ENCODE measurements at regions not wholly inside any gene's neighbourhood (a gene's known extent, or its start where the extent isn't known, plus 50 kb on each side); places are given as distances from the start of the nearest gene placed in this dataset.

DNA sequence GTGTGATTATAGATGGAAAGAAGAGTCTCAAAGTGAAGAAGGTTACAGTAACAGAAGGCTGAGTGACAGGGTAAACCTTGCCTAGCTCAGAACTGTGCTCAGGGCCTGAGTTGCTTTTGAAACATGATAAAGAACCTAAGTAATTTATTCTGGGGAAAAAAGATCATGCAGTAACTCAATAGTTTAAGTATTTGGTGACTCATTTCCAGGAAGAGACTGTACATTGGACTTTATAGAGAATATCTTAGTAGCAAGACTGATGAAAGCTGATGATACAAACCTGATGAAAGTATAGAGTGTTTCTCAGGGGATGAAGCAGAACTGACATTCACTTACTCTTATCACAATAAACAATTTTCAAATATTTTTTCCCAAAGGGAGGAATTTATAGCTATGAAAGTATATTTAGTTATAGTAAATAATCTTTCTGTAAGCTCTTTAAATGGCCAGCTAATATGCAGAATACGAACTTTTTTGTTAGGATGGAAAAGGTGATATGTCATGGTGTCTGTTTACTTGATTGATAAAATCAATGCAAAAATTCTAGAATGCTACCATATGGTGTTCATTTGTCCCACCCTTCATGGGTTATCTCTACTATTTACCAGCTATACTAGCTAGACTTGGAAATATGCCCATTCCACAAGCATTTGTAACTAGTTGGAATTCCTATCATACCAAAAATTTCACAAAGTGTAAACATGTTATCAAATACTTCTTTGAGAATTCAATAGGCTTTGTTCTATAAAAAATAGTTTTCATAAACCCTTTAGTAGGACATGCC is 1265.5 kb upstream of the ACVR2A start:
- Histone ChIP-seq H3K27ac (ENCODE audit: low read depth in 1 of 3, low read length in 2 of 3) (no peak overlapping the region), H3K4me1 (ENCODE audit: control insufficient read depth in 3 of 3, insufficient read depth in 2 of 3, low read depth in 1 of 3, low read length in 2 of 3) (no peaks in the 10 kb centered on the region), H3K9me3 (ENCODE audit: control insufficient read depth in 2 of 2, insufficient read depth in 1 of 2, low read depth in 1 of 2, low read length in 1 of 2) (no peaks in the 10 kb centered on the region), H3K27me3 (ENCODE audit: control insufficient read depth in 3 of 3, insufficient read depth in 3 of 3, low read length in 3 of 3) (no peaks in the 10 kb centered on the region), H3K36me3 (ENCODE audit: control insufficient read depth in 3 of 3, insufficient read depth in 2 of 3, low read depth in 1 of 3, low read length in 3 of 3) (no peaks in the 10 kb centered on the region), H3K4me3 (ENCODE audit: low read depth in 1 of 3, low read length in 3 of 3) (no peak overlapping the region)
- DNase-seq (no peak), FAIRE-seq (no peak)
- 69 to 79% (median 79%) methylated on average over 1 of the region's 1 CpG for WGBS, 3 donors

DNA sequence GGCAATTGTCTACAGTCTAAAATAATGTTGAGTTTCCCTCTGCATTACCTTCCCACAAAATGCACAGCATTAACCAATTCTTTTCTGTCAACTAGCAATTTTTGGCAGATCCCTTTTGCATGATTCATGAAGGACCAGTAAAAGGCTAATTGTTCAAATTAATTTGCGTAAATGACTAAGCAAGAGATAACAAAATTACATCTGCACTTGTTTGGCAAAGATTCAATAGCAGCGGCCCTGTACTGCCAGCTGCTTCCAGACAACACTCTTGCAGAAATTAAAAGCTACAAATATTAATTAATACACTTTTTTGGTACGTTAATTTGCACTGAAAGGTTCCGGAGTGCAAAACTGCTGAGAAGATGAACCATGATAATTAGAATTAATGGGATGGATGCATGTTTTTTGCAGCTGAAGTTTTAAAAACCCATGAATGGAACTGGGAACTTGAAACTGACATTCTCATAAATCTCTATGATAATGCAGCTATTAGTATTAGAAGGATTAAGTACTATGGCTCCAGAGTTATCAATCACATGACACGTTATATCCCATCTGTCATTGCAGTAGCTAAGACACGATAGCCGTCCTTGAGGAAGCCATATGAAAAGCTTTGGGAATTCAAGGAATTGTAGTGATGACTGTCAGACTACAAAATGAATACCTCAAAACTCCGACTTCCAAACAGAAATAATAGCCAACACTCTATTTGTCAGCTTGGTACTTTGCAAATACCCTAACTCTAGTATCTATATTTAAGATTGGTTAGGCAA is 1268.3 kb upstream of the ACVR2A start:
- FAIRE-seq, result no peak
- 49 to 56% (median 53%) methylated on average over 8 of the region's 8 CpGs for WGBS, 3 donors
- H3K27ac ChIP-seq (ENCODE audit: low read depth in 1 of 3, low read length in 2 of 3), result no peak overlapping the region

DNA sequence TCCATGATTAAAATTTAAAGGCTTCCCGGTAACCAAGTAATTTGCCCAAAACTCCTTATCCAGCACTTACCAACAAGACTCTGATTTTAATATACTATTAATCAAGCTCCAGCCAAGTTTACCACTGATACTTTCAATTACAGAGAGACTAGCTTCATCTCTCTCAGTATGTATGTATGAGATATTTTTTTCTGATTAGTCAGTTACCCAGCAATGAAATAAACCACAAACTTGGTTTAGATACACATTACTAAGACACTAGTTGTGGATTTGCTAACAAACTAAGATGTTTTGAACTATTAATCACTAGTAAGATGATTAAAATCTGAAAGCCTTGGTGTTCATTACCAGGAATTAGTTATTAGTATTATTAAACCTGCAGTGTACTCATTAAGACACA is 1272.2 kb upstream of the ACVR2A start:
- no peaks in the 10 kb centered on the region for H3K27me3 ChIP-seq (ENCODE audit: control insufficient read depth in 3 of 3, insufficient read depth in 3 of 3, low read length in 3 of 3)

More for the DNA sequence above, 1268.3 kb upstream of the ACVR2A start:
- no peaks in the 10 kb centered on the region for H3K36me3 ChIP-seq (ENCODE audit: control insufficient read depth in 3 of 3, insufficient read depth in 2 of 3, low read depth in 1 of 3, low read length in 3 of 3)
- H3K27me3 ChIP-seq (ENCODE audit: control insufficient read depth in 3 of 3, insufficient read depth in 3 of 3, low read length in 3 of 3), result no peaks in the 10 kb centered on the region
- no peaks in the 10 kb centered on the region for H3K4me1 ChIP-seq (ENCODE audit: control insufficient read depth in 3 of 3, insufficient read depth in 2 of 3, low read depth in 1 of 3, low read length in 2 of 3)
- H3K9me3 ChIP-seq (ENCODE audit: control insufficient read depth in 2 of 2, insufficient read depth in 1 of 2, low read depth in 1 of 2, low read length in 1 of 2), result no peaks in the 10 kb centered on the region
- no peak overlapping the region for H3K4me3 ChIP-seq (ENCODE audit: low read depth in 1 of 3, low read length in 3 of 3)
- no peak for DNase-seq

DNA sequence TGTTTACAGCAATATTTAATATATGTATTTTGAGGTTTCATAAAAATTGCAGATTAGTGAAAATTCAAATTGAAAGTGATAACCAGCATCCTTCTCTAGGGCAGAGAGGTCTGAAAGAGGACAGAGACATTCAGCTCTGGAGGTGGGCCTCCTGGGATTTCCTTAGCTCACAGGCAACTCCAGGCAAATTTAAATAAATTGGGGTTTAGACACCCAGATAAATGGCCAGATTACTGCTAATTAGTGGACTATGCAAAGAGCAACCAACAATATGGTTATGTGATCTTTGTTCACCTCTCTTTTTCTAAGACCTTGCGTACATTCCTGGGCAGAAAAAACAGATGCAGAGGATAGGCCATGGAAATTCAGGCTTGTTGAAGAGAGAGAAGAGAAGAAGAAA is 1282.8 kb upstream of the ACVR2A start:
- 97 to 100% (median 97%) methylated on average over 1 of the region's 1 CpG for WGBS, 3 donors
- no peaks in the 10 kb centered on the region for H3K27me3 ChIP-seq (ENCODE audit: control insufficient read depth in 3 of 3, insufficient read depth in 3 of 3, low read length in 3 of 3)
- no peak overlapping the region for H3K4me3 ChIP-seq (ENCODE audit: low read depth in 1 of 3, low read length in 3 of 3)
- H3K36me3 ChIP-seq (ENCODE audit: control insufficient read depth in 3 of 3, insufficient read depth in 2 of 3, low read depth in 1 of 3, low read length in 3 of 3), result no peaks in the 10 kb centered on the region
- no peak for DNase-seq
- no peak overlapping the region for H3K27ac ChIP-seq (ENCODE audit: low read depth in 1 of 3, low read length in 2 of 3)
- no peak for FAIRE-seq
- no peaks in the 10 kb centered on the region for H3K9me3 ChIP-seq (ENCODE audit: control insufficient read depth in 2 of 2, insufficient read depth in 1 of 2, low read depth in 1 of 2, low read length in 1 of 2)
- no peaks in the 10 kb centered on the region for H3K4me1 ChIP-seq (ENCODE audit: control insufficient read depth in 3 of 3, insufficient read depth in 2 of 3, low read depth in 1 of 3, low read length in 2 of 3)

More for the DNA sequence above, 1272.2 kb upstream of the ACVR2A start:
- Histone ChIP-seq H3K4me3 (ENCODE audit: low read depth in 1 of 3, low read length in 3 of 3) (no peak overlapping the region), H3K27ac (ENCODE audit: low read depth in 1 of 3, low read length in 2 of 3) (no peak overlapping the region), H3K4me1 (ENCODE audit: control insufficient read depth in 3 of 3, insufficient read depth in 2 of 3, low read depth in 1 of 3, low read length in 2 of 3) (no peaks in the 10 kb centered on the region), H3K9me3 (ENCODE audit: control insufficient read depth in 2 of 2, insufficient read depth in 1 of 2, low read depth in 1 of 2, low read length in 1 of 2) (no peaks in the 10 kb centered on the region), H3K36me3 (ENCODE audit: control insufficient read depth in 3 of 3, insufficient read depth in 2 of 3, low read depth in 1 of 3, low read length in 3 of 3) (no peaks in the 10 kb centered on the region)
- 57 to 67% (median 66%) methylated on average over 1 of the region's 1 CpG for WGBS, 3 donors
- no peak for FAIRE-seq
- no peak for DNase-seq

DNA sequence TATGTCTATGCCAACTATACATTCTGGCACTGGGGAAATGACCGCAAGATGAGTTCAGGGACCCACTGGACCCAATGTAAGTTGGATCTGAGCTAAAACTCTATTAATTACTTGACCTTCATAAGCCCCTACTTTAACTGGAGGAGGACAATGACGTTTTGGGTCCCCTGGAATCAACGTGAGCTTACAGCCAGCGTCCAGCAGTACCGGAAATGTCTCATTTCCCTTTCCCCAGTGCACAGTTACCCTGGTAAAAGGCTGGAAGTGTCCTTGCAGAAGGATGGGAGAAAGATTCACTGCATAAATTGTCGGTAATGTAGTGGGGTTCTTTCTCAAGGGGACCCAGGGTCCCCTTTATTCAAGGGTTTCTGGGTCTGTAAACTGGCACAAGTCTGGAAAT is 1297.6 kb upstream of the ACVR2A start:
- Histone ChIP-seq H3K36me3 (ENCODE audit: control insufficient read depth in 3 of 3, insufficient read depth in 2 of 3, low read depth in 1 of 3, low read length in 3 of 3) (no peaks in the 10 kb centered on the region), H3K27me3 (ENCODE audit: control insufficient read depth in 3 of 3, insufficient read depth in 3 of 3, low read length in 3 of 3) (no peaks in the 10 kb centered on the region), H3K9me3 (ENCODE audit: control insufficient read depth in 2 of 2, insufficient read depth in 1 of 2, low read depth in 1 of 2, low read length in 1 of 2) (no peaks in the 10 kb centered on the region), H3K4me1 (ENCODE audit: control insufficient read depth in 3 of 3, insufficient read depth in 2 of 3, low read depth in 1 of 3, low read length in 2 of 3) (no peaks in the 10 kb centered on the region), H3K4me3 (ENCODE audit: low read depth in 1 of 3, low read length in 3 of 3) (no peak overlapping the region), H3K27ac (ENCODE audit: low read depth in 1 of 3, low read length in 2 of 3) (no peak overlapping the region)
- DNase-seq, result no peak
- WGBS, 3 donors, result 80 to 84% (median 83%) methylated on average over 6 of the region's 6 CpGs
- FAIRE-seq, result no peak

GRCh38 chr2:146544701-146545100 is 1300.1 kb upstream of the ACVR2A start:
- H3K4me1 ChIP-seq (ENCODE audit: control insufficient read depth in 3 of 3, insufficient read depth in 2 of 3, low read depth in 1 of 3, low read length in 2 of 3), result no peaks in the 10 kb centered on the region
- no peak for DNase-seq
- H3K9me3 ChIP-seq (ENCODE audit: control insufficient read depth in 2 of 2, insufficient read depth in 1 of 2, low read depth in 1 of 2, low read length in 1 of 2), result no peaks in the 10 kb centered on the region
- no peaks in the 10 kb centered on the region for H3K36me3 ChIP-seq (ENCODE audit: control insufficient read depth in 3 of 3, insufficient read depth in 2 of 3, low read depth in 1 of 3, low read length in 3 of 3)
- FAIRE-seq, result no peak
- no peaks in the 10 kb centered on the region for H3K27me3 ChIP-seq (ENCODE audit: control insufficient read depth in 3 of 3, insufficient read depth in 3 of 3, low read length in 3 of 3)
- WGBS, 3 donors, result 82 to 91% (median 87%) methylated on average over 5 of the region's 5 CpGs
- no peak overlapping the region for H3K27ac ChIP-seq (ENCODE audit: low read depth in 1 of 3, low read length in 2 of 3)
- no peak overlapping the region for H3K4me3 ChIP-seq (ENCODE audit: low read depth in 1 of 3, low read length in 3 of 3)

GRCh38 chr2:146541896-146542295 is 1302.9 kb upstream of the ACVR2A start:
- Histone ChIP-seq H3K27ac (ENCODE audit: low read depth in 1 of 3, low read length in 2 of 3) (no peak overlapping the region), H3K4me3 (ENCODE audit: low read depth in 1 of 3, low read length in 3 of 3) (no peak overlapping the region), H3K4me1 (ENCODE audit: control insufficient read depth in 3 of 3, insufficient read depth in 2 of 3, low read depth in 1 of 3, low read length in 2 of 3) (no peaks in the 10 kb centered on the region), H3K27me3 (ENCODE audit: control insufficient read depth in 3 of 3, insufficient read depth in 3 of 3, low read length in 3 of 3) (no peaks in the 10 kb centered on the region), H3K36me3 (ENCODE audit: control insufficient read depth in 3 of 3, insufficient read depth in 2 of 3, low read depth in 1 of 3, low read length in 3 of 3) (no peaks in the 10 kb centered on the region), H3K9me3 (ENCODE audit: control insufficient read depth in 2 of 2, insufficient read depth in 1 of 2, low read depth in 1 of 2, low read length in 1 of 2) (no peaks in the 10 kb centered on the region)
- no peak for DNase-seq
- 55 to 77% (median 68%) methylated on average over 1 of the region's 1 CpG for WGBS, 3 donors
- FAIRE-seq, result no peak

DNA sequence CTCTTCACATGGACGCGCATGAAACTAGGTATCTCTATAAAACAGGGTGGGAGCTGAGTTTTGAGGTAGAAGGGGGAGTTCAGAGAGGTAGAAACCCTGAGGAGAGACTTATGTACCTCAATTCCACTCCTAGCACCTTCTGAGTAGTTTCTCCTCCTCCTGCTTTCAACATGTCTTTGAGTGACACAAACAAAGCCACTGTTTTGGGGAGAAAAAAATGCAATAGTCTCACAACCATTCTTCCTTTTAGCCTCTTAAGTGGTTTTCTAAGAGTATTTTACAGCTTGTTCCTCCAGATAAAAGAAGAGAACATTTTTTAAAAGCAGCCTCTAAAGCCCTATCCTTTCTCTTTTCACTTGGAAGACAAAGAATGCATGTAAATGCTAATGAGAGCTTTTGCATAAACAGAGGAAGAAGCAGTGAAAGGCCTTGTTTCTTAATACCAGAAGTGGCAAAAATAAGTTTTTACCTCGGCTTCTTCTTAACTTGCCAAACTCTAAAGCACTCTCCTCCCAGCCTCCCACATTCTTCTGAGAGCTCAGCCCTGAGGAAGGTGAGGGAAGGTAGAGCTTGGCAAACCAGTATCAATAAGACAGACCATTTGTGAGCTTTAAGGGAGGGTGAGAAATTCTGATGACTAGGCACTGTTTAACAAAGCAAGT is 1304.4 kb upstream of the ACVR2A start:
- WGBS, 3 donors, result 68 to 84% (median 80%) methylated on average over 3 of the region's 3 CpGs
- DNase-seq, result no peak
- FAIRE-seq, result no peak
- Histone ChIP-seq H3K36me3 (ENCODE audit: control insufficient read depth in 3 of 3, insufficient read depth in 2 of 3, low read depth in 1 of 3, low read length in 3 of 3) (no peaks in the 10 kb centered on the region), H3K27ac (ENCODE audit: low read depth in 1 of 3, low read length in 2 of 3) (no peak overlapping the region), H3K27me3 (ENCODE audit: control insufficient read depth in 3 of 3, insufficient read depth in 3 of 3, low read length in 3 of 3) (no peaks in the 10 kb centered on the region), H3K9me3 (ENCODE audit: control insufficient read depth in 2 of 2, insufficient read depth in 1 of 2, low read depth in 1 of 2, low read length in 1 of 2) (no peaks in the 10 kb centered on the region), H3K4me3 (ENCODE audit: low read depth in 1 of 3, low read length in 3 of 3) (no peak overlapping the region), H3K4me1 (ENCODE audit: control insufficient read depth in 3 of 3, insufficient read depth in 2 of 3, low read depth in 1 of 3, low read length in 2 of 3) (no peaks in the 10 kb centered on the region)
